HG03095 (cell line): ENCODE measurements at regions not wholly inside any gene's neighbourhood (a gene's known extent, or its start where the extent isn't known, plus 50 kb on each side); places are given as distances from the start of the nearest gene placed in this dataset.

ENCODE experiments used
- ATAC-seq: cut with Tn5 transposase; IDR thresholded peaks from one replicate; pipeline ENCODE4 v1.9.1; 2021; ENCODE audit warnings: moderate library complexity; ENCODE audit not compliant: unreplicated experiment

GRCh38 chr5:39586185-39586584, 161.4 kb upstream of the DAB2 start:
- no peak for ATAC-seq

DNA sequence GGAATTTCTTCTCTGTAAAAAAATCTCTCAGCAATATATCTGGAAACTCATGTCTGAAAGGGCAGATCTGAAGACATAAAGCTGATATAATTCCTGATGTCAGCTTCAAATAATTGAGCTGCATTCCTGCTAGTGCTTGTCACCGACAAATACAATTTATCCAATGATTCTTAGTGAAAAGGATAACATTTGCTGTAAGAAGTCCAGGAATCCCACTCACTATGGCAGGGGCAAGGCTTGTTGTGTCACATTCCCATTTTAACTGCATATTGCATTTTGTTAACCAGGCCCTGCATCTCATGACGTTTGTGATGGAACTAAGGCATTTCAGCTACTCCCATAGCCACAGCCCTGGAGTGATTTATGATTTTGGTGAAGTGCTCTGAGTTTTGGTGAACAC, 160.1 kb upstream of the DAB2 start:
- no peak for ATAC-seq

DNA sequence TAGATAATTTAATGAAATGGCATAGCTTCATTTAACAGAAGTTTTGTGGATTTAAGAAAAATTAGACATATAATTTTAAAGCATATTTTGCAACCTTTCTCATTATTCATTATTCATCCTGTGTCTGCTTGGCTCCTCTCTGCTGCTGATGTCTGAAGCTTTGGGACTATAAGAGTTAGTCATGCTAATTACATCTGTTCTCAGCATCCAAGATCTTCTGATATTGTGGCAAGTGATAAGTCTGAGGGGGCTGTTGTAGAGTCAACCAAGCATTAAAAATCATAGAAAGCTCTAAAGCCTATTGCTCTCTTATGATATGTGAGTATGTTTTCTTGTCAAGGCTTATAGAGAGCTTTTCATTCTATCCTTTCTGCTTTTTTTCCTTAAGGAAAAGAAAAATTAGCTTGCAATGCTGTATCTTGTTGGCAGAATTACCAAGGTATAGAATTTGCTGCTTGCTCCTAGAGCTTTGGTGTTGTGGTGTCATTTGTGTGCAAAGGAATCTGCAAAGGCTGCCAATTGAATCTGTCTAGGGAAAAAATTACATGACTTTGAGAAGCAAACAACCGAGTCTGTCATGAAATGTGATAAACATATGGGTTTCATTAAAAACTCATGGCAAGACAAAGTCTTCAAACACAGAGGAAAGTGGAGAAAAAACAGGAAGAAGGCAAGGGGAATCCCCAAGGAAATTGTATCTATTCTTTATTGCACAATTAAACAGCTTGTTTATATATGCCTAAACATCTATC, 156.1 kb upstream of the DAB2 start:
- no peak for ATAC-seq

GRCh38 chr5:39579750-39580149, 155.0 kb upstream of the DAB2 start:
- ATAC-seq: no peak

- no peak for ATAC-seq
Observed at GRCh38 chr5:39578887-39579497, 154.2 kb upstream of the DAB2 start.

DNA sequence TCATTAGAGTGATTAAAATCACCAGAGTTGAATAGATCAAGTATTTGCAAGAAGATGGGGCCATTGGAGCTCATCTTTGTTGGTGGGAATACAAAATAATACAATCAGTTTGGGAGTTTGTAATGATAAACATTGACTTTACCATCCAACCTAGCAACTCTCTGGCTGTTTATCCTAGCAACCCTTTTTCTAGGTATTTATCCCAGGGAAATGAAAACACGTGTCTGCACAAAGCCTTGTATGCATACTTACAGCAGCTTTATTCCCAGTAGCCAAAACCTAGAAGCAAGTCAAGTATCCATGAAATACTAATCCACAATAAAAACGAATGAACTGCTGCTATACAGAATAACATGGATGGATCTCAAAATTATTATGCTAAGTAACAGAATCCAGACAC, 152.7 kb upstream of the DAB2 start:
- ATAC-seq: no peak

DNA sequence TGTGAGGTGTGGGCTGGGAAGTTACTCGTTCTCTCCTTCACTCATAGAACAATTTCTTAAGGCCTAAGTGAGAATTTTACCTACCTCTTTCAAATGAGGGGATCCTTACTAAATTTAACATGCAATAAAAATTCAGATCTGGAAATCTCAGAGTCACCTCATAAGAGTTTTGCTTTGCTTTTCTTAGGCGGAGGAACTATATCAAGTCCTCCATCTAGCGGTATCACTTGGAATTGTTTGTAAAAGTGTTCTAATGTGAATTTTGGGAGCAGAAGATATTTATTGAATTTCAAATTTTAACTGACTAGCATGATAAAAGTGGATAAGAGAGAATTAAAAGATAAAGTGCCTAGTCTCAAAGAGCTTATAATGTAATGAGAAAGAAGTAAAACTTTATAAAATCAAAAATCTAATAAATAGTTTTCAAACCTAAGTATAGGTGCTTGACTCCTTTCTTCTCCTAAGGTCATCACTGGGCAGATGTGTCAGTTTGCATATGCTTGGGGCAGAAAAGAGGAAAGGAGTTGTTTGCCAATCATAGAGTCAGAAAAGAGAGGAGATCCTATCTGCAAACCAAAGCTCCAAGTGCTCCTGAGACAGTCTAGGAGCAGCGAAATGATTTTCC, 145.7 kb upstream of the DAB2 start:
- ATAC-seq: no peak

DNA sequence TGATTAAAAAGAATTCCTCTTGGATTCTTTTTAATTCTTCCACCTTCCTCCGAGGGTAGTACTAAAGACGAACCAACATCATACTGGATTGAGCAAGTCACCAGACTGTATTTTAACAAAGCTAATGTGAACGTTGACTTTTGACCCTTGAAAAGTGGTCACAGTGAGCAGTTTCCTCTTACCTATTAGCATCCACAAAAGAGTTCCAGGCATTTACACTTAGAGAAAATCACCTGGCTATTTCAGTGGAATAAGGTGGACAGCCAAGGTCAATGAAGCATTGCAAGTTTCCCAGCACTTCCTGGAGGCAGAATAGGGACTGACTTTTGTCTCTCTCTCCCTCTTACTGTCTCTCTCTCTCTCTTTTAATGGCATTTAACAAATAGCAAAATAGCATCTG, 145.1 kb upstream of the DAB2 start:
- no peak for ATAC-seq

GRCh38 chr5:39566891-39567290, 142.1 kb upstream of the DAB2 start:
- no peak for ATAC-seq

DNA sequence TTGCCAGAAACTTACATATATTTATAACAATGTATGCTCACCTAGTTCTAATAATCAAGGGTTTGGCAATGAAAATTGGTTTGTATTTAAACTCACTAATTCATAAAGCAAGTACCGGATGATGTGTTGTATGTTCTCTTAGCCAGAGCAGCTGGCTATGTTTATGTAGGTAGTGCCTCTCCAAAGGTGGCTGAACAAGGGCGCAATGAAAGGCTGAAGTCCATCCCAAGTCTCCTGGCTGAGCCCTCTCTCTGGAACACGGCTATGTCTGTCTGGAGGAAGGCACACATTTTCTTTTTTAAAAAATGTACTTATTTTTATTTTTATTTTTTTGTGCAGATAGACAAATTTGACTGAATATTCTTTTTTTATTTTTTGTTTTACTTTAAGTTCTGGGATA, 141.2 kb upstream of the DAB2 start:
- no peak for ATAC-seq

- no peak for ATAC-seq
Observed at GRCh38 chr5:39561421-39561820, 136.6 kb upstream of the DAB2 start.

DNA sequence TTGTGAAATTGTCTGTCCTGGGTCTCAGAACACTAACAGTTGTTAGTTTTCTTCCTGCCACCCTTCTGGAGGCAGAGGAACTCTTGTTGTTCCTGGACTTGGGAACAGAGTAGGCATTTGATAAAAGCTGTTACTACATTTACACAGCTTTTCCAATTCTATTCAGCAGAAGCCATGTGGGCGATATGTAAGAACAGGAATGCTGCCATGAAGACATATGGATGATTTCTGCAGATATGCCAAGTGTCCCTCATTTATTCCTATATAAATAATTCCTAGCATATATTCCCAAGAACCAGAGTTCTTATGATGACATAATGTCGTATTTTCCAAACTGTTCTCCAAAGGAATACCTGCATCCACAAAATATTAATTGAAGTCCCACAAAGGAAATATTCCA, 135.9 kb upstream of the DAB2 start:
- ATAC-seq: no peak

DNA sequence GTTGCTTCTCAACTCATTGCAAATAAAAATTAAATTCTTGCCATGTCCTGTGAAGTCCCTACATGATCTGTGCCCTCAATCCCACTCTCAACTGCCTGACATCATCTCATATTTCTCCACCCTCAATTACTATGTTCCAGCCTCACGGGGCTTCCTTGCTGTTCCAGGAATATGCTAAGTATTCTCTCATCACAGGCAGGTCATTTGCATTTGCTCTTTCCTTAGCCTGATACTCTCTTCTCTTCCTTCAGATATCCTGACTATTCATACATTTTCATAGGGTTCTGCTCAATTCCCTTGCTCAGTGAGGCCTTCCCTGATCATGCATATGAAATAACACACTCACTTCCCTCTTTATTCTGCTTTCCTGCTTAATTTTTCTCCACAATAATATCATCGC, 135.1 kb upstream of the DAB2 start:
- no peak for ATAC-seq

- ATAC-seq: no peak
Observed at GRCh38 chr5:39558541-39558940, 133.8 kb upstream of the DAB2 start.

DNA sequence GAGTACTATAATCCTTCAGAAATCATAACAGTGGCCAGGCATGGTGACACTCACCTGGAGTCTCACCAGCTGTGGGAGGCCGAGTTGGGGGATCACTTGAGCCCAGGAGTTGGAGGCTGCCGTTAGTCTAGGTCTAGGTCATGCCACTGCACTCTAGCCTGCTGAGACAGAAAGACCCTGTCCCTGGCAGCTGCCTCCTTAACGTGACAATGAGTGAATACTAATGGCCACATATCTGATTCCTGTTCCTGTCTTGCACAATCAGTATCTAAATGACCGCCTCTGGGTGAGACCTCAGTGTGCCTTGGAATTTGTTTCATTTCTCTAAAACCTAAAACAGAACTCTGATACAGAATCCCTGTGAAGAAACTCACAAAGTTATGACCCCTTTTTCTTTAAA, 131.0 kb upstream of the DAB2 start:
- ATAC-seq: no peak

DNA sequence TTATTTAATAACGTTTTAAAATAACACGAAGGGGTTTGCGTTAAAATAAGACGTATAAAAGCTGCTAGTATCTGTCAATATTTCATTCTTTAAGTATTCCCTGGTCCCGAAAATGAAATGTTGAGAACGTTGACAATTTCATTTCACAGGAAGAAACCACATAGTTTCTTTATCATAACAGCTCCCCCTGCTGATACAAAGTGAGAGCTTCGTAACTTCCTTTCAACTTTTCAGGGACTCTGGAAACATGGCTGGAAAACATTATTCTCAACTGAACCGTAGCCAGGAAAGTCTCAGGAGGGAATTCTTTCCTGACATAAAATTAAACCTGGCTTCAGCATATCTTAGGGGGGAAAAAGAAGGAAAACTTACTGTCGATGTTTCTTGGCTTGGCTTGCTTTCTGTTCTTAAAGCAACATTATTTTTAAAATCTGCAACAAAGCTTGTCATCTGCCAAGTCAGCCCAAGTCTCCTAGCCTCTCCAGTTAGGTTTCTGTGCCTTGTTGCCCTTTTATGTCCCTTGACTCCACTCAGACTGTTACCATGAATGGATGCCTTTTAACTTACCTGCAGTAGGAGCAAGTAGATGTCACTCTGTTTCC, 122.9 kb upstream of the DAB2 start:
- ATAC-seq: no peak

- no peak for ATAC-seq
Observed at GRCh38 chr5:39544941-39545340, 120.2 kb upstream of the DAB2 start.

DNA sequence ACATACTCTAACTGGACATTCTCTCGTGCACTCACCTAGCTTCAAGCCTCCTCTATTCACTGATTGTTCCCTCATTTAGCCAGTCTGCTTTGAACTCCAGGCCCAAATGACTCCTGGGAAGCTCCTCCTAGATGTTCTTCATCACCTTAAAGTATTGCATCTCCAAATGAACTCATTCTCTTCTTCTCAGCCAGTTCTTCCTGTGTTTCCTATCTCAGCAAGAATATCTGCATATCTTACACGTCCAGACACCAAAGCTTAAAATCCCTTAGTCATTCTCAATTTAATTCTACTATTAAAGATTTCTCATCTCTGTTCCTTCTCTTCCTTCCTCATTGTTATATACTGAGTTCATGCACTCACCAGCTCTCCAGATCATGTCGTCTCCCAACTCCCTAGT, 118.6 kb upstream of the DAB2 start:
- no peak for ATAC-seq

DNA sequence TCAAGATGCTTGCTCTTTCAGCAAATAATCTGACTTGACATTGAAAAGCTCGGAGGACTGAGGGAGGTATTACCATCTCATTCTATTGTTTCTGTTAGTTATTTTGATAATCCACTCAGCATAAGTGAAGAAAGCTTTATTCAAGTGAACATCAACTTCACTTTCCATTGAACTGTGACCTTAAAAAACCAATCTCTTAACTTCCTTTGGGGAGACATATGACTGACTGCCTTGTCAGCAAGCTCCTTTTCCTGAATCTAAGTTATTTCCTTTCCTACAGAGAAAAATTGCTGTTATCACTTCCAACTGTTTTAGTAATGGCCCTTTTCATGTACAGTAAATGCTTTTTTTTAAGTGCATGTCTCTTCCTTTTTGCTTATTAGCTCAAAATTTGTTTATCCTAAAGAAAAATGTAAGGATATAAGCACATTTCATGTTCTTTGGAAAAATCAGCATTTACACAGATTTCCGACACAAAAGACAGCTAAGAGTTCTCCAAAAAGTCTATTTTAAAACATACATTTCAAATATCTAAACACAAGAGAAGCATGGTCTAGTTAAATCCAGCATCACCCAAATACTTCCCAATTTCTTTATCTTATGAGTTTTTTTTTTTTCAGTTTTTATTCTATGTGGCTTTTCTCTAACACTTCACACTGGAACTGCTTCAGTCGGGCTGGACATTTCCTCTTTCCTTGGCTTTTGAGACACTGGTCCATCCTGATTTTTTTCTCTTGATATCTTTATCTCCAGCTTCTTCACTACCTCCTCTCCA, 117.9 kb upstream of the DAB2 start:
- no peak for ATAC-seq

DNA sequence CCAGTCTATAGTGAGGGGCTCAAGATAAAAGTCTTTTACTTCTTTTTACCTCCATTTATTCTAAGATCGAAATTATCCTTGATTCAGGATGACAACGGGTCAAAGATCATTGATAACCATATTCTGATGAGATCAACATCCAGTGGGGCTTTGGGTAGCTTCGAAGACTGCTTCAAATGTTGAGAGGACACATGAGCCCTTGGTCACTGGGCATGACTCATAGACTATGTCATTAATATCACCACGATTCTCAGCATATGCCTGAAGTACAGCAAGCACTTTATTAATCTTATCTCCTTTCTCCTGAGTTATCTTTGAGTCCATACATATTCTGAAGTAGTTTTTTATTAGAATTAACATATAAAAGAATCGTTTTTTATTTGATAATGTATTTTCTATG, 117.1 kb upstream of the DAB2 start:
- no peak for ATAC-seq

DNA sequence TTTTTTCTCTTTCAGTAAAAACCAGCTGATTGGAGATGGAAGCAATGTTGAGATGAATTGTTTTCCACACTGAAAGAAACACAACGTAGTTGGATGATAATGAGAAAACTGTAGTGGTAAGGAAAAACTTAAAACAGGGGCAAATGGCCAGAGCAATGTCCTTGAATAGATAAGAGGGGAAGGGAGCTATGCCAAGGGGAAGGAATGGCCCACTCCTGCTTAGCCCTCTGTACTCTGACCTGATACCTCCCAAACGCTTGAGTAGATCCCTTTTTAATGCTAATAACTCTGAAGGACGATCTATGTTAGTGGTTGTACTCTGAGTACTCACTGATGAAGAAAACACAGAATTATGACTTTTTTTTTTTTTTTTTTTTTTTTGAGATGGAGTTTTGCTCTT, 114.7 kb upstream of the DAB2 start:
- ATAC-seq: no peak
